T-helper 1 cell treated with Interleukin-12 subunit alpha and Interleukin-12 subunit beta and Interleukin-4 antibody, amounts not matched to agents 30 ng/mL and 1 ng/mL, for 36 hours (primary cell): ENCODE measurements at regions not wholly inside any gene's neighbourhood (a gene's known extent, or its start where the extent isn't known, plus 50 kb on each side); places are given as distances from the start of the nearest gene placed in this dataset.
"Not testable (repeated sequence)": the region's sequence is repeated elsewhere in the genome, so short reads cannot be mapped to it uniquely, and the experiment has no call there.

Experiments
- intact Hi-C: fragments of 100-400 bp; cut with micrococcal nuclease; formaldehyde crosslinking; loops from one replicate; pipeline ENCODE4 v1.15.1; 2024

- intact Hi-C loops, result loop anchor here (1.0 to 5.0 kb wide), 5 partner anchors 126 to 1184 kb away; no protein-coding TSS in a partner anchor
Measured at GRCh38 chr4:163681208-163681821, 186.8 kb downstream of the TMA16 start.

GRCh38 chr4:163688856-163689255 lies 194.4 kb downstream of the TMA16 start:
- intact Hi-C loops, result no loop called here

- intact Hi-C loops, result no loop called here
Measured at GRCh38 chr4:163693211-163693610, 198.7 kb downstream of the TMA16 start.

- intact Hi-C loops, result no loop called here
Measured at GRCh38 chr4:163693776-163694175, 199.3 kb downstream of the TMA16 start.

GRCh38 chr4:163694385-163694784 lies 199.9 kb downstream of the TMA16 start:
- intact Hi-C loops, result no loop called here

GRCh38 chr4:163697121-163697520 lies 202.6 kb downstream of the TMA16 start:
- intact Hi-C loops, result no loop called here

GRCh38 chr4:163700383-163700782 lies 205.9 kb downstream of the TMA16 start:
- intact Hi-C loops, result not testable (repeated sequence)

- intact Hi-C loops, result no loop called here
Measured at GRCh38 chr4:163701916-163702315, 207.4 kb downstream of the TMA16 start.

GRCh38 chr4:163702736-163703135 lies 208.2 kb downstream of the TMA16 start:
- intact Hi-C loops, result no loop called here

GRCh38 chr4:163703251-163703650 lies 208.8 kb downstream of the TMA16 start:
- intact Hi-C loops, result no loop called here

GRCh38 chr4:163707873-163708272 lies 213.4 kb downstream of the TMA16 start:
- intact Hi-C loops, result no loop called here

GRCh38 chr4:163709601-163710000 lies 215.1 kb downstream of the TMA16 start:
- intact Hi-C loops, result no loop called here

- intact Hi-C loops, result no loop called here
Measured at GRCh38 chr4:163710158-163710557, 215.7 kb downstream of the TMA16 start.

GRCh38 chr4:163724495-163724894 lies 230.0 kb downstream of the TMA16 start:
- intact Hi-C loops, result not testable (repeated sequence)

GRCh38 chr4:163726641-163727040 lies 232.2 kb downstream of the TMA16 start:
- intact Hi-C loops, result no loop called here

GRCh38 chr4:163731071-163731470 lies 236.6 kb downstream of the TMA16 start:
- intact Hi-C loops, result no loop called here

GRCh38 chr4:163732473-163732872 lies 238.0 kb downstream of the TMA16 start:
- intact Hi-C loops, result no loop called here

GRCh38 chr4:163736876-163737275 lies 242.4 kb downstream of the TMA16 start:
- intact Hi-C loops, result no loop called here

- intact Hi-C loops, result not testable (repeated sequence)
Measured at GRCh38 chr4:163737846-163738245, 243.4 kb downstream of the TMA16 start.

- intact Hi-C loops, result no loop called here
Measured at GRCh38 chr4:163738521-163738920, 244.0 kb downstream of the TMA16 start.

- intact Hi-C loops, result no loop called here
Measured at GRCh38 chr4:163744861-163745260, 250.4 kb downstream of the TMA16 start.

- intact Hi-C loops, result no loop called here
Measured at GRCh38 chr4:163747293-163747692, 252.8 kb downstream of the TMA16 start.

- intact Hi-C loops, result no loop called here
Measured at GRCh38 chr4:163747886-163748285, 253.4 kb downstream of the TMA16 start.

GRCh38 chr4:163748449-163748848 lies 254.0 kb downstream of the TMA16 start:
- intact Hi-C loops, result no loop called here
